Fibroblast of skin of left biceps (primary cell): ENCODE measurements at regions not wholly inside any gene's neighbourhood (a gene's known extent, or its start where the extent isn't known, plus 50 kb on each side); places are given as distances from the start of the nearest gene placed in this dataset.
"Not testable (repeated sequence)": the region's sequence is repeated elsewhere in the genome, so short reads cannot be mapped to it uniquely, and the experiment has no call there.

Source experiments
- DNase-seq, 2 experiments: peaks; one replicate each; pipeline ENCODE4 v3.0.0-alpha.2; 2013; ENCODE audit warnings: low read depth in 2 of 2

DNA sequence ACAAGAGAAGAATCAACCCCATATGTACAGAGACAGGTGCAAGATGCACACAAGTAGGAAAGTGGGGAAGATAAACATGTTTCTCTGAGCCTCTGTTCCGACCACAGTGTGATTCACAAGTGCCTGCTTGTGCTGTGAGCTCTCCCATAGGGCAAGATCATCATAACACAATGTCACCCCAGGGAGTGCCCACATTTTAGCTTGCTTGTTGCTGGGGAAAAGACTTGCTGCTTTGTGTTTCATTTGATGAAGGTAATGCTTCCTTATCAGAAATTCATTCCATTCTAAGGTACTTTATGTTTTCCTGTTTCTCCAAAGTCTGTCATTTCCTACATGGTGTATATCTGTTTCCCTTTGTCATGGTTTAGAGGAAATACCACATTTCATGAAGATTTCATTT is 304.5 kb upstream of the DIPK2B start:
- no peak for DNase-seq

DNA sequence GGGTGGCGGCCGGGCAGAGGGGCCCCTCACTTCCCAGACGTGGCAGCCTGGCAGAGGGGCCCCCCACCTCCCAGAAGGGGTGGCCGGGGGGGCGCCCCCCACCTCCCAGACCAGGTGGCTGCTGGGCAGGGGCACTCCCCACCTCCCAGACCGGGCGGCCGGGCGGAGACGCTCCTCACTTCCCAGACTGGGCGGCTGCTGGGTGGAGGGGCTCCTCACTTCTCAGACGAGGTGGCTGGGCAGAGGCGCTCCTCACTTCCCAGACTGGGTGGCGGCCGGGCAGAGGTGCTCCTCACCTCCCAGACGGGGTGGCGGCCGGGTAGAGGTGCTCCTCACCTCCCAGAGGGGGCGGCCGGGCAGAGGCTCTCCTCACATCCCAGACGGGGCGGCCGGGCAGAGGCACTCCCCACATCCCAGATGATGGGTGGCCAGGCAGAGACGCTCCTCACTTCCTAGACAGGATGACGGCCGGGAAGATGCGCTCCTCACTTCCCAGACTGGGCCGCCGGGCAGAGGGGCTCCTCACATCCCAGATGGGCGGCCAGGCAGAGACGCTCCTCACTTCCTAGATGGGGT is 303.2 kb upstream of the DIPK2B start:
- not testable (repeated sequence) for DNase-seq

DNA sequence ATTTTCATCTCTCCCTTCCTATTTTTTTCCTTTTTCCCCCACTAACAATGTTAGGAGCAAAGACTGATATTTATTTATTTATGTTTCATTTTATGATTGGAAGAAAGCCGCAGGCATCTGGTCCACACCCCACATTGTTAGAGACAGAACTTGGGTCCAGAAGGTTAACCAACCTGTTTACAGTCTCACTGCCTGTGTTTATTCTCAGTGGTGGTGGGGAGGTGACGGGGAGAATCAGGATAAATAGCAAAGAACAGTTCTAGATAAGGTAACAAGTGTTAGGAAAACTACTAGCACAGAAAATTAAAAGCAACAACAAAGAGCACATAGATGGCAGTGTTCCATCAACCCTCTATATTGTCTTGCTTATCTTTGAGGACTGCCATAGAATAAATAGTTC is 301.7 kb upstream of the DIPK2B start:
- no peak for DNase-seq

DNA sequence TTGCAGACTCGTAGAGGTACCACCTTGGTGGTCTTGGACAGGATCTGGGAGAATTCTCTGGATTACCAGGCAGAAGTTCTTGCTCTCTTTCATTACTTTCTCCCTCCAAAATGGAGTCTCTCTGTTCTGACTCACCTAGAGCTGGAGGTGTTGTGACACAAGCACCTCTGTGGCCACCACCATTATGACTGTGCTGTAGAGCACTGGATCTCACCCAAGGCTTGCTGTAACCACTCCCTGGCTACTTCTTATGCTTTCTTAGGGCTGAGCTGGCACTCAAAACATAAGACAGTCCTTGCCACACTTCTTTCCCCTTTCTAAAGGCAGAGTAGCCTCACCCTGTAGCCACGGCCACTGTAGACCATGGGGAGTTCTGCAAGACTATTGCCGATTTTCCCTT is 296.6 kb upstream of the DIPK2B start:
- no peak for DNase-seq

DNA sequence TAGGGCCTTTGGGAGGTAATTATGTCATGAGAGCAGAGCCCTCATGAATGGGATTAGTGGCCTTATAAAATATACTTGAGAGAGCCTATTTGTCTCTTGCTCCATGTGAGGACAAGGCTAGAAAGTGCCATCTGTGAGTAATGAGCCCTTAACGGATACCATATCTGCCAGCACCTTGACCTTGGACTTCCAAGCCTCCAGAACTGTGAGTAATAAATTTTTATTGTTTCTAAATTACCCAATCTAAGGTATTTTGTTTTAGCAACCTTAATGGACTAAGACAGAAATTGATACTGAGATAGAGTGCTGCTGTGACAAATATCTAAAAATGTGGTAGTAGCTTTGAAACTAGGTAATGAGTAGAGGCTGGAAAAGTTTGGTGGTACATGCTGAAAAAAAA is 285.0 kb upstream of the DIPK2B start:
- no peak for DNase-seq

DNA sequence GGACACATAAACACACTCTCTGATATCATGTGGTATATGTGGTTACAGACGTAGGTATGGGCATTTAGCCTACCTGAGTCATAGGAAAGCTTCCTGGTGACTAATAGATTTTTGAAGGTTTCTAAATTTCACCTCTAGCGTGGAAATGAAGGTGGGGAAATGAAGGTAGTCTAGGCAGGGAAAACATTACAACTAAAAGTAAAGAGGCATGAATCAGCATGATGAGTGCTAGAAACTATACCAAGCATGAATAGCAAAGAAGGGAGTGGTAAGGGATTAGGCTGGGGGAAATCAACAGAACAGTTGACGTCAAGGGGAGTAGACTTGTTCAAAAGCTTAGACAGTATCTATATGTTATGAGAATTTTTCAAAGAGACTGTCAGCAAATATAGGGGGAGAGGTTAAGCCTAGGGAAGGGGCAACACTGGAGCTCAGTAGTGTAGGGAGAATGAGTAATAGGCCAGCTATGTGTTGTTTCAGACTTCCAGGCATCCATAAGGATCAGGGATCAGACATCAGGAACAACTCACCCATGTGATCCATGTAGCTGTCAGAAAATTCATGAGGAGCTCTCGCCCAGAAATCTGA is 279.3 kb upstream of the DIPK2B start:
- DNase-seq: peak; percentile 87

DNA sequence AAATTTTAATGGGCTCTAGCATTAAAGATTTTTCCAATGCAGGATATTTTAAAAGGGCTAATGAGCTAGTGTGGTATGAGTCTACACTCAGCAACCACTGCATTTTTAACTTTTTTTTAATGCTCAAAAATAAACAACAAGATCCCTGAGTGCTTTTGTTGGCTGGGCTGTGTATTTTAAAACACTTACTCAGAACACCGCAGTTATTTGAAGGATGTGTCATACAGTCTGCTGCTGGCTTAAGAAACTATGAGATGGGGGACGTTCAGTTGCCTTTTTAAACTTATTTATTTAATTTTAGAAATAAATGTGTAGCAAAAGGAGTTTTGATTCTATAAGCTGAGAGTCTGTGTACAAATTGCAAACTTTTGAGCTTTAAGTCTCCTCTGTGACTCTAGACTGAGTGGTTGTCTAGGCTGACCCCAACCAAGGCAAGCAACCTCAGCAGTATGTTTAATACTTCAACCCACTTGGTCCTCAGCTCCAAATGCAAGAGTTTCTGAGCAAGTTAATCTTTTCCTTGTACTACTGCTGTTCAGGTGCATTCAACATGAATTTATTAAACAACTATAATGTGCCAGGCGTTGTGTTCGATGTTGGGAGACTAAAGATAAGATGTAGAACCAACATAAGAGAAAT is 278.6 kb upstream of the DIPK2B start:
- DNase-seq: peak; percentile 77 to 81

DNA sequence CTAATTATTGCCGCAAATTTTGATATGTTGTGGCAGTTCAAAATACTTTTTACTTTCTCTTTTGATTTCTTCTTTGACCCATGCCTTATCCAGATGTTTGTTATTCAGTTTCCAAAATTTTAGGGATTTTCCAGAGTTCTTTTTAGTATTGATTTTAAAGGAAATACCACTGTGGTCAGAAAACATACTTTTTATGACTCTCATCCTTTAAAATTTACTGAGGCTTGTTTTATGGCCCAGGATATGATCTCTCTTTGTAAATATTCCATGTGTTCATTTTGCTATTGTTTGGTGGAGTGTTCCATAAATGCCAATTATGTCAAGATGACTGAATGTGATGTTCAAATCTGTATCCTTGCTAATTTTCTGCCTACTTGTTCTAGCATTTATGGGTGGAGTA is 272.3 kb upstream of the DIPK2B start:
- DNase-seq: peak; percentile 60 to 68

DNA sequence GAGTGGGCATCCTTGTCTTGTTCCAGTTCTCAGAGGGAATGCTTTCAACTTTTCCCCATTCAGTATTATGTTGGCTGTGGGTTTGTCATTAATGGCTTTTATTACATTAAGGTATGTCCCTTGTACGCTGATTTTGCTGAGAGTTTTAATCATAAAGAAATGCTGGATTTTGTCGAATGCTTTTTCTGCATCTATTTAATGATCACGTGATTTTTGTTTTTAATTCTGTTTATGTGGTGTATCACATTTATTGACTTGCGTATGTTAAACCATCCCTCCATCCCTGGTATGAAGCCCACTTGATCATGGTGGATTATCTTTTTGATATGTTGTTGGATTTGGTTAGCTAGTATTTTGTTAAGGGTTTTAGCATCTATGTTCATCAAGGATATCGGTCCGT is 266.9 kb upstream of the DIPK2B start:
- DNase-seq: not testable (repeated sequence)

DNA sequence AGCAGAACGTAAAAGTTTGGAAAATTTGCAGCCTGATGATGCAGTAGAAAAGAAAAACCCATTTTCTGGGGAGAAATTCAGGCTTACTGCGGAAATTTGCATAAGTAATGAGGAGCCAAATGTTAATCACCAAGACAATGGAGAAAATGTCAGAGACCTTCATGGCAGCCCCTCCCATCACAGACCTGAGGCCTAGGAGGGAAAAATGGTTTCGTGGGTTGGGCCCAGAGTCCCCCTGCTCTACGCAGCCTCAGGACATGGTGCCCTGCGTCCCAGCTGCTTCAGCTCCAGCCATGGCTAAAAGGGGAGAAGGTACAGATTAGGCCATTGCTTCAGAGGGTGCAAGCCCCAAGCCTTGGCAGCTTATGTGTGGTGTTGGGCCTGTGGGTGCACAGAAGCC is 255.1 kb upstream of the DIPK2B start:
- DNase-seq: not testable (repeated sequence)

DNA sequence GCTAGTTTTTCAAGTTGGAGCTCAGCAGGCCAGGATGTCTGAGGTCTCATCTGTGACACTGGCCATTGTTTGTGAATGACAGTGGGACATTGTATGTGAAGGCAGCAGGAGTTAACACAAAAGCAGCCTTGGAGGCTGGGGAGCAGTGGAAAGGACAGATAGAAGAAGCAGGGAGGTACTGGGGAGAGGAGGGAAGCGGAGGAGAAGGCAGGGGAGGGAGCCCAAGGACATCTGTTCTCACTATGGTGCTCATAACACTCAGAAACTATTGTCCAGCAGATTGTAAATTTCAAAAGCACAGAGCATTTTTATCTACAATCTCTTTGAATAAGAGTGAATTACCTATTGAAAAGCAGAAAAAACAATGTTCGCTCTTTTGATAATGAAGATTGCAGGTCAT is 253.6 kb upstream of the DIPK2B start:
- DNase-seq: no peak

DNA sequence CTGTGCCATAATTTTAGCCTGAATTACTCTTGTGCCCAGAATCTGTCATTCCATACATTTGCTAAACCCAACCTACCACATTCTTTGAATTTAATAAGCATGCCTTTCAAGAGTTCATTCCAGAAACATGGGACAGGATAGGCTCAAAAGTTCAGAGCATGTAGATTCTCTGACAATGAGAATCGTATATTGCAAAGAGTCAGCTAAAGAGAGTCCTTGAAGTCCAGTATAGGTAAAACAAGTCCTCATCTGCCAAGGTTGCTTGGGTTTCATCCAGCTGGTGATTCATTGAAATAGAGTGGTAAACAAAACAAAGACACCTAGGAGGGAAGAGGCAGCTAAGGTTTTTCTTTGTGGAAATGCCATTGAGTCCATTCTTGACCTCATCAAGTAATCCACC is 249.3 kb upstream of the DIPK2B start:
- DNase-seq: peak; percentile 27 to 29

DNA sequence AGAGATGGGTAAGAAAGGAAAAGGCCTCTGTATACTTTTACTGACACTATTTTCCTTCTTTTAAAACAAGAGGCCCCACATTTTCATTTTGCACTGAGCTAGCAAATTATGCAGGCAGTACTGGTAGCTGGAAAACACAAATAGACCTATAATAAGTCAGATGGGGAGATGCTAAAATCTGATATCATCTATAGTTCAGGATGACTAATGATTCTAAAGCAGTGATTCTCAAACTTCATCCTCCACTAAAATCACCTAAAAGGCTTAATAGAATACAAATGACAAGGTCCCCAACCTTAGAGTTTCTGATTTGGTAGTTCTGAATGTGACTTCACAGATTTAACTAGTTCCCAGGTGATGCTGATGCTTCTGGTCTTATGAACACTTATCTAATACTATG is 247.3 kb upstream of the DIPK2B start:
- no peak for DNase-seq

DNA sequence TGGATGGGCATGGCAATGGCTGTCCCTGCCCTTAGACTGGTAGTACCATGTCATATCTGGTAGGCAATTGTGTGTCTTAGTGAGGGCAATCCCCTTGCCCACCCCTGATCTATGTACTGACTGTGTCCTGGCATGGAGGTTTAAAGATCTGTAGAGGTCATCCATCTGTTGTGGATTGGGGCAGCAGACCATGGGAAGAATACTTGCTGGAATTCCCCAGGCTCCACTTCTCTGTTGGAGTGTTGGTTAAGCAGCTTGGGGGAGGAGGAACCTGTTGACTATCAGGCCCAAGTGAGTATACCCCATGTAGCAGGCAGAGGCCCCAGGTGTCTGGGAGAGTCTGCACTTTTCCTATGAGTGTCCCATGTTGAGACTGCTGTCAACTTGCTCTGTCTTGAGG is 246.7 kb upstream of the DIPK2B start:
- DNase-seq: no peak

DNA sequence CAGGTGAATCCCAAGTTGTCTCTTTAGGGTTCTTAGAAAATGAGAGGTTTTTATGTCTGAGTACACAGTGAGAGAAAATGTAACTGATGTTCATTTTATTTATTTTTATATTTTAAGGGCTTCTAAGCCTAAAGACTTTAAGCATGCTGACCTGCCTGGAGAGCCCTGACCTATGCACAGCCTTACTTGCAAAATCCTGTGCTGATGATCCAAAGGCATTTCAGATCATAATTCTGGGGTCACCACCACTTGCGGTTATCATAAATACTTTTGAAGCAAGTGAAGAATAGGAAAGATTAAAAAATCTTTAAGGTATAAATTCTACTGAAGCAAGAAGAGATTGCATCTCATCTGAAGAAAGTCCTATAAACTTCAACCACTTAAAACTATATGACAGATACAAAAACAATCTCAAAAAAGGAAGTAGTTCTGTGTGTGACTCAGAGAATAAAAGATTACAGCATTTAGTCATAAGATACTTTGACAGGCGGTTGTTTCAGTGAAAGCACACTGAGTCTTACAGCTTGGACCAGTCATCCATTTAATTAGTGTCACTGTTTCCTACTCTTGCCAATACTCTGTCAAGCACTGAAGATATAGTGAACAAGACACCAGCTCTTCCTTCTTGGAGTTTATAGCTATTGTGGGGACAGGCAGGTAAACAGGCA is 245.2 kb upstream of the DIPK2B start:
- peak; percentile 43 to 45 for DNase-seq

DNA sequence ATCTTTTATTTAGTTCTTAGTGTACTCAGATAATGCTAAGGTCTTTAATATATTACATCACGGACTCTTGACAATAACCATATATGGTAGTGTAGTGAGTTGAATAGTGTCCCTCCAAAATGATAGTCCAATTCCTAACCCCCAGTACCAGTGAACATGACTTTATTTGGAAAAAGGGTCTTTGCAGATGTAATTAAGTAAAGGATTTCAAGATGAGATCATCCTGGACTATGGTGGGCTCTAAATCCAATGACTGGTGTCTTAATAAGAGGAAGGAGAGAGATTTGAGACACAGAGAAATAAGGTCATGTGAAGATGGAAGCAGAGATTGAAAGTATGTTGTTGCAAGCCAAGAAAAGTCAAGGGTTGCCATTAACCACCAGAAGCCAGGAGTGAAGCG is 236.5 kb upstream of the DIPK2B start:
- no peak for DNase-seq

DNA sequence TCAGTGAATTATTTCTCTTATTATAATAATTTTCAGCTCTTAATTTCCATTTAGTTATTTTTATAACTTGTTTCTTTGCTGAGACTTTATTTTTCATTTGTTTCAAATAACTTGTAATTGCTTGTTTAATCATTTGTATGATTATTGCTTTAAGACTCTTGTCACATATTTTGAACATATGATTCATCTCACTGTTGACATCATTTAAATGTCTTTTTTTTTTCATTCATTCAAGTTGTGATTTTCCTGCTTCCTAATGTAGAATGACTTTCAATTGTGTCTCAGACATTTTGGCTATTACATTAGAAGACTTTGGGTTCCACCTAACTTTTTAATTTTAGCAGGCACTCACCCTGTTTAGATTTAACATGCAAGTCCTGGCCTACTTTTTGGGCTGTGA is 234.8 kb upstream of the DIPK2B start:
- DNase-seq: no peak

DNA sequence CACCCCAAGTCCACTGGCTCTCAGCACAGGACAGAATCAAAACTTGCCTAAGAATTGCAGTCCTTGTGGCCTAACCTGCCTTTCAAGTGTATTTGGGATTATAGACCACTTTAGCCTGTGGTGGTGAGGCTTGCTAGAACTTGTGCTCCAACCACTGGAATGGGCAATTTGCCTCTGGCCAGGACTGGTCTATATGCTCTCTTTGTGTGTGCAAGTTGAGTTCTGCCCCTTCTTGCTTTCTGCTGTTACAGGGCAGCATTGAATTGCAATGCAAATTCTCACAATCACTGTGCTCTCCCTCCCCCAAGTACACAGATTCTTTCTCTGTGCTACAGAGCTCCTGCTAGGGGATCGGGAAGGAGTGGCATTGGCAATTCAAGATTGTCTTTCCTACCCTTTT is 233.6 kb upstream of the DIPK2B start:
- no peak for DNase-seq

DNA sequence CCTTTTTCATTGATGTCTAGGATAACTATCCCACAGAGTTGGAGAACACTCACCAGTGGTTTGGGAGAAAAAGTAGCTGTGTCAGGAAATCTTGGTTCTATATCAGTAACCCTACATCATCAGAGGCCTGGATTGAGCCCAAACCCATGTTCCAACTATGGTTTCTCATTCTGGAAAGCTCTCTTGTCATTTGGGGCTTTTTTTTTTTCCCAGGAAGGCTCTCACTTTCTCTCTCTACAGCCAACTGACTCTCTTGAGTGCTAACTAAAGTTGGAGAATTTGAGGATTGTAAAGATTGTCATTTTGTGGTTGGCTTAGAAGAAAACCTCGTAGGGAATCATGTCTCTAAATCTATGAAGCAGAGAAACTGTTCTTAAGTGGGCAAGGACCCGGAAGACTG is 228.2 kb upstream of the DIPK2B start:
- DNase-seq: peak; percentile 29 to 42

DNA sequence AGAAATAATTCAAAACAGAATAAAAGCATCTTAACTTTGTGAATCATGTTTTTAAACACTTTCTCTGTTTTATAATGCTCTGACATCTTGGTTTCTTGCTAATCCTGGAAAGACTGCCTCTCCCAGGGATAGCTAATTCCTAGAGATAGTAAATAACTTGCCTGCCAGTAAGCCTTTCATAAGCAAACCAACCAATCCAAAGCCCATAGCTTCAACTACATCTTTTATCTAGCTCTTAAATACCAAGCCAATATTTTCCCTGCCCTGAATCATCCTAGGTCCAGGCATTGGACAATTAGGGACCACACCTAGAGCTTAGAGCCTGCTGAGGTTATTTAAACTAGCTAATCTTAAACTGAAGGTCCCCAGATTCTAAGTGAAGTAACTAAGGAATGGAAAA is 223.7 kb upstream of the DIPK2B start:
- no peak for DNase-seq

DNA sequence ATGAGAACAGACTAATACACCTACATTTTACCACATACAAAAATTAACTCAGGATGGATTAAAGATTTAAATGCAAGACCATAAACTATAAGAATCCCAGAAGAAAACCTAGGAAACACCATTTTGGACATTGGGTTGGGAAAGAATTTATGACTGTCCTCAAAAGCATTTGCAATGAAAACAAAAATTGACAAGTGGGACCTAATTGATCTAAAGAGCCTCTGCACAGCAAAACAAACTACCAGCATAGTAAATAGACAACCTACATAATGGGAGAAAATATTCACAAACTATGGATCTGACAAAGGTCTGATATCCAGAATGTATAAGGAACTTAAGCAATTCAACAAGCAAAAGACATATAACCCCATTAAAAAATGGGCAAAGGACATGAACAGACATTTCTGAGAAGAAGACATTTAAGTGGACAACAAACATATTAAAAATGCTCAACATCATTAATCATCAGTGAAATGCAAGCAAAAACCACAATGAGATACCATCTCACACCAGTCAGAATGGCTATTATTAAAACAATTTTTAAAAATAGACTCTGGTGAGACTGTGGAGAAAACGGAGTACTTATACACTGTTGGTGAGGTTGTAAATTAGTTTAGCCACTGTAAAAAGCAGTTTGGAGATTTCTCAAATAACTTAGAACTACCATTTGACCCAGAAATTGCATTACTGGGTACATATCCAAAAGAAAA is 221.7 kb upstream of the DIPK2B start:
- DNase-seq: no peak

DNA sequence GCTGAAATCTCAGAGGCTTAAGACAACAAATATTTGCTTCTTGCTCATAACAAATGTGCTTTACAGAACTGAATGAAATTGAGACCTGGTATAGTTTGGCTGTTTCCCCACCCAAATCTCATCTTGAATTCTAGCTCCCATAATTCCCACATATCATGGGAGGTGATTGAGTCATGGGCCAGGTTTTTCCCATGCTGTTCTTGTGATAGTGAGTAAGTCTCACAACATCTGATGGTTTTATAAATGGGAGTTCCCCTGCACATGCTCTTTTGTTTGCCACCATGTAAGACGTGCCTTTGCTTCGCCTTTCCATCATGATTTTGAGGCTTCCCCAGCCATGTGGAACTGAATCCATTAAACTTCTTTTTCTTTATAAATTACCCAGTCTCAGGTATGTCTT is 221.1 kb upstream of the DIPK2B start:
- no peak for DNase-seq

DNA sequence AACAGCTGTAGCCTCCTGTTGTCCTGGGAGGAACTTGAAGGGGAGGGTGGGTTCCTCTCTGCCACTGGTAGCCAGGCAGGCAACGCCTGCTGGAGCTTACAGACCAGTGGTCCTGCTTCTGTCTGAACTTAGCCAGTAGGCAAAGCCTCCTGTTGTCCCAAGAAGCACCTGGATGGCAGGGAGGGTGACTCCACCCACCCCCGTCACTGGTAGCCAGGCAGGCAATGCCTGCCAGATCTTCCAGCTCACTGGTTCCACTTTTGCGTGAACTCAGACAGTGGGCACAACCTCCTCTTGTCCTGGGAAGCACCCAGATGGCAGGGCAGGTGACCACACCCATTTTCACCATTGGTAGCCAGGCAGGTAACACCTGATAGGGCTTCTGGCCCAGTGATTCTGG is 203.5 kb upstream of the DIPK2B start:
- no peak for DNase-seq
